ENCODE measurements at regions not wholly inside any gene's neighbourhood (a gene's known extent, or its start where the extent isn't known, plus 50 kb on each side); places are given as distances from the start of the nearest gene placed in this dataset.

- TF ChIP-seq MAX (IDR thresholded peaks at IDR 0.05) (no peak), EP300 (IDR thresholded peaks at IDR 0.05; ENCODE audit: borderline replicate concordance) (no peak), EGR1 (IDR thresholded peaks at IDR 0.05) (no peak), REST (IDR thresholded peaks at IDR 0.05; ENCODE audit: low read depth) (no peak), YY1 (IDR thresholded peaks at IDR 0.05; ENCODE audit: low read depth) (no peak), CREB1 (IDR thresholded peaks at IDR 0.05; ENCODE audit: low read depth) (no peak), TAF1 (IDR thresholded peaks at IDR 0.05; ENCODE audit: low read depth) (no peak), FOXM1 (IDR thresholded peaks at IDR 0.05; ENCODE audit: borderline replicate concordance, low read depth) (no peak), RAD21 (IDR thresholded peaks at IDR 0.05; ENCODE audit: low read depth) (no peak), CEBPB (IDR thresholded peaks at IDR 0.05) (no peak), TCF12 (IDR thresholded peaks at IDR 0.05; ENCODE audit: low read depth) (no peak), ZBTB7A (IDR thresholded peaks at IDR 0.05; ENCODE audit: low read depth) (no peak)
Measured at GRCh38 chr2:184524551-184525382, 73.6 kb upstream of the ZNF804A start.
